NCI-H774 (cell line): ENCODE measurements at regions not wholly inside any gene's neighbourhood (a gene's known extent, or its start where the extent isn't known, plus 50 kb on each side); places are given as distances from the start of the nearest gene placed in this dataset.
"Not testable (repeated sequence)": the region's sequence is repeated elsewhere in the genome, so short reads cannot be mapped to it uniquely, and the experiment has no call there.

ENCODE experiments used
- DNase-seq: peaks from one replicate; lab custom pipeline; 2025; lab: John Stamatoyannopoulos, UW

DNA sequence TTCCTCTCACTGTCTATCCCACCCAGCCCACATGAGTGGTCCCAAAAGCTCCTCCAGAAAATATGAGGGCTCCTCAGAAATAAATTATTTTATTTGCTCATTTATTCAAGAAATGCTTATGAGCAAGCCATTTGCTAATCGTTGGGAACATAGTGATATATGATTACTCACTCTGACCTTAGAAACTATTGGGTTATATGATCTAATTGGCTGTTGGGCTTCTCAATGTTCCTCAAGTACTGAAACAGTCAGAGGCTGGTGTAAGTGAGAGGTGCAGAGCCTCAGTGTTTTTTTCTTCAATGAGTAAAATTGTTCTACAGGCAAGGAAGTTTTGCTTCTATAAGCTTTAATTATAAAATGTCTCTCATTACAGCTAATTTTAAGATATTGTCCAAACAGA lies 893.8 kb upstream of the INTU start:
- DNase-seq: no peak

- no peak for DNase-seq
Observed at GRCh38 chr4:126740687-126741086, 892.1 kb upstream of the INTU start.

DNA sequence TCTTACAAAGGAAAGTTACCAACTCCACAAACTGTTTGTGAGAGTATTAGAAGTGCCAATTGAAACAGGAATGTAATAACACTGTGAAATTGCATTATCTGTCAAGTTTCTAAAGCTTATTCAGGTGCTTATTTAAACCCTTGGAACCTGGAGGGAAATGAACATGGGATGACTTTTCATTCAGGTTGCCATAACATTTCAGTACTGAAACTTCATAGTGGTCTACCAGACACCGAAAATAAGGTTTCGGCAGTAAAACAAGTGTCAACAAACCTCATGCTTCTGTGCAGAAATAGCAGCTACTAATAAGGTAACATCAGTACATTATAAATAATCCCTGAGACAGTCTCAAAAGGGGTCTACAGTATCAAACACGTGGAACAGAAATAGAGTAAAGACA lies 890.7 kb upstream of the INTU start:
- DNase-seq: no peak

DNA sequence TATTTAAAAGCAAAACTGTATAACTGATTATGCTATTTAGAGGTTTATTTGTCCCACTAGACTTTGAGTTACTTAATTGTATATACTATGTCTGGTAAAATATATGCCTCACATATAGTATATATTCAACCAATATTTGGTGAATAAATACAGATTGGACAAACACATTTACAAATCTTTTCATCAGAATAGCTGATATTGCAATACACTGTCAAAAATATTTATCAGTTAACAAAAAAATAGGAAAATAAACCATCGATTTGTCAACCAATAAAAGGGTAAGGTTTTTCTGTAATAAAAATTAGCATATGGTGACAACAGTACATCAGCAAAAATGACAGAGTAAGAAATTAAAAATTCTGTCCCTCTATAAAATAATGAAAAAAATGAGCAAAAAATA lies 889.9 kb upstream of the INTU start:
- no peak for DNase-seq

DNA sequence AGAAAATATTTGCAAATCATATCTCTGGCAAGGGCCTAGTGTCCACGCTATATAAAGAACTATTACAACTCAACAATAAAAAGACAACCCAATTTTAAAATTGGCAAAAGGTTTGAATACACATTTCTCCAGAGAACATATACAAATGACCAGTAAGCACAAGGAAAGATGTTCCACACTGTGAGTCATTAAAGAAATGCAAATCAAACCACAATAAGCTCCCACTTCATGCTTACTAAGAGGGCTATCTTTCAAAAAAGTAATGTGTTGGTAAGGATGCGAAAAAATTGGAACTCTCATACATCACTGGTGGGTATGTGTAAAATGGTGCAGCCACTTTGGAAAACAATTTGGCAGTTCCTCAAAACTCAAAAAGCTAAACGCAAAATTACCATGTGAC lies 884.0 kb upstream of the INTU start:
- DNase-seq: no peak

DNA sequence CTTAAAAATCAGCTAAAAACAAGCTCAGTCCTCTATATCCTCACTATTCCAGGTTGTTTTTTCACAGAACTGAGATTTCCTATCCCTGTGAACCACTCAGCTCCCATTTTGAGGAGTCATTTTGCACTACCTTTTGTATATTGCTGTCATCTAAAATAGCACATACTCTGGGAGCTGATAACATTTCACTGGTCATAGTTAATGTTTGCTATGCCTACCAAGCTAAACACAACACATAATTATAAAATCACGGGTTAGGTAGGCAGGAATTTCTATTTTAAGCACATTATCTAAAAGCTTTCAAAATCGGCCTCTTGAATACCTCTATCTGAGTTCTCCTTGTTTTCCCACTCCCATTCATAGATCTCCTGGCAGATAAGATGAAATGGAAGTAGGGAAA lies 882.0 kb upstream of the INTU start:
- no peak for DNase-seq

GRCh38 chr4:126752126-126752525 lies 880.6 kb upstream of the INTU start:
- DNase-seq: no peak

GRCh38 chr4:126752702-126753101 lies 880.1 kb upstream of the INTU start:
- no peak for DNase-seq

- no peak for DNase-seq
Observed at GRCh38 chr4:126753592-126753991, 879.2 kb upstream of the INTU start.

- no peak for DNase-seq
Observed at GRCh38 chr4:126755506-126755905, 877.3 kb upstream of the INTU start.

GRCh38 chr4:126756050-126756829 lies 876.5 kb upstream of the INTU start:
- no peak for DNase-seq

DNA sequence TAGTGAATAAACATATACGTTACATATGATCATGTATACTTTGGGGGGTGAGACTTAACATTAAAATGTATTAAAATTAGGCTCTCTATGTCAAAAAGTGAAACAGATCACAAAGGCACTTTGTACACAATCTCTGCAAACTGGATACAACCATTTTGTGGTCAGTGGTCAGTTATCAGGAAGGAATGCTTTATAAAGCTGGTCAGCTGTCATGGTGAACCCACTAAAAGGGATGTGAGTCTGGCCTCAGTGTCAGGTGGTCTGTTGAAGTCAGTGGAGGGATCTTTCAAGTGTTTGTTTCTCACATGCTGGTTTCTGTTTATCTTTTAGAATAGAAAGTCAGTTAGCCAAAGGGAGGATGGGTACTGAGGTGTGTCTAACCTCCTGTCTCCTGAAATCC lies 875.5 kb upstream of the INTU start:
- no peak for DNase-seq

GRCh38 chr4:126758493-126758892 lies 874.3 kb upstream of the INTU start:
- DNase-seq: no peak

GRCh38 chr4:126761947-126762662 lies 870.7 kb upstream of the INTU start:
- DNase-seq: no peak

GRCh38 chr4:126762663-126763247 lies 870.0 kb upstream of the INTU start:
- no peak for DNase-seq

DNA sequence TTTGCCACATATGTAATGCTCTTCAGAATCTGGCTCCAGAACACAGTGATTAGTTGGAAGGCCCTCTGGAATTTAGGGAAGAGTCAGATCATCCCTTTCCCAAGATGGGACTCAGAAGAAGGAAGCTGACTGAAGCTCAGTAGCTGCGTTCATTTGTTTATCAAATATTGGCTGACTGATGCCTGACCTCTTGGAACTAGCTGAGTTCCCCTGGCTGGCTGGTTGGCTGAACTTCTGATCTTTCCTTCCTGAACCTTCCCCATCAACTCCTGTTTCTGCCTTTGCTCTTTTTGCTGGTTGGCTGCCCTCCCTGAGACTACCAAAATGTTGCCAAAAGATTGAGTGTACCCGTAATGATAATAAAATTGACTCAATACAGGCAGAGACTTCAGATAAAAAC lies 866.5 kb upstream of the INTU start:
- DNase-seq: no peak

DNA sequence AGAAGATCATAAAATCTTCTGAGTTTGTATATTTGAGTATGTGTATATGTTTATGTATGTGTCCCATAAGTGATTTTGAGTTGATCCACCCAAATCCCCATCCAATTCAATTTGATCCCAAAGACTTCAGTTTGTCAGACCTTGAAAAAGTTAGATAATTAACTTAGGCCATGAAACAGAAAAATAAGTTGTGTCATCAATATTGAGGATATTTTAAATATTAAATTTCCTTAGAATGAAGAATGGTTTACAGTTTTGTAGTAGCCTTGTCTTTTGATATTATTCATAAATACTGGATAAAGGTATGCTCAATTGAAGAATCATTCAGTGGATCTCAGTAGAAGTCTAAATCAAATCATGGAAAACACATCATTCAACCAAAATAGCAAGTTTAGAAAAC lies 864.4 kb upstream of the INTU start:
- DNase-seq: no peak

- DNase-seq: not testable (repeated sequence)
Observed at GRCh38 chr4:126770811-126771553, 861.8 kb upstream of the INTU start.

DNA sequence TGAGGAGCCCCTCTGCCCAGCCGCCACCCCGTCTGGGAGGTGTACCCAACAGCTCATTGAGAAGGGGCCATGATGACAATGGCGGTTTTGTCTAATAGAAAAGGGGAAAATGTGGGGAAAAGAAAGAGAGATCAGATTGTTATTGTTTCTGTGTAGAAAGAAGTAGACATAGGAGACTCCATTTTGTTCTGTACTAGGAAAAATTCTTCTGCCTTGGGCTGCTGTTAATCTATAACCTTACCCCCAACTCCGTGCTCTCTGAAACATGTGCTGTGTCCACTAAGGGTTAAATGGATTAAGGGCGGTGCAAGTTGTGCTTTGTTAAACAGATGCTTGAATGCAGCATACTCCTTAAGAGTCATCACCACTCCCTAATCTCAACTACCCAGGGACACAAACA lies 861.1 kb upstream of the INTU start:
- not testable (repeated sequence) for DNase-seq

- DNase-seq: no peak
Observed at GRCh38 chr4:126772662-126773061, 860.1 kb upstream of the INTU start.

GRCh38 chr4:126775485-126776106 lies 857.2 kb upstream of the INTU start:
- DNase-seq: no peak

- DNase-seq: no peak
Observed at GRCh38 chr4:126776361-126776760, 856.4 kb upstream of the INTU start.
